ENCODE measurements at regions not wholly inside any gene's neighbourhood (a gene's known extent, or its start where the extent isn't known, plus 50 kb on each side); places are given as distances from the start of the nearest gene placed in this dataset.

DNA sequence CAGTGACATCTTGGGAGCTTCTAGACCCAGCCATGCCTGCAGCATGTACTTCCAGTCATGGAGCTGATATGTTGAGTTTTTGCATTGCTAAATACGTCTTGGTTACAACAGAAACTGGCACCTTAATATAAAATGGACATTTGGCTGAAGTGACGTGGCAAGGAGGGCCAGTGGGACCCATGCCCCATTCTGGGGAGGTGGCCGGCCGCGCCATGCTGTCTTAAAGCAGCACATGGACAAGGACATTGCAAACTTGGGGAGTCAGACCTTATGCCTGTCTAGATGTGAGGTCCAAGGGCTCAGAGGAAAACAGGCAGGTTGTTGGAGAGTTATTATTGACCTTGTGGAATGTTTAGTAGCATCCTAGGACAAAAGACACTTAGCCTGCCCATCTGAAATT lies 588.0 kb upstream of the CDH4 start:
- TF ChIP-seq CTCF (IDR thresholded peaks at IDR 0.05; ENCODE audit: low read length) (no peak), EZH2phosphoT487 (IDR thresholded peaks at IDR 0.05; ENCODE audit: low read length) (no peak)
